GM12865 (cell line): ENCODE measurements at regions not wholly inside any gene's neighbourhood (a gene's known extent, or its start where the extent isn't known, plus 50 kb on each side); places are given as distances from the start of the nearest gene placed in this dataset.

Experiments
- DNase-seq: peaks from one replicate; pipeline ENCODE4 v3.0.0; 2010; ENCODE audit warnings: low read depth
- H3K4me3 ChIP-seq: 2 replicates; pipeline ENCODE4 v1.5.1; 2011; ENCODE audit warnings: mild to moderate bottlenecking, low read depth, low read length, control low read depth
- TF ChIP-seq, protein P1 (sequence below): IDR thresholded peaks from 2 replicates; pipeline ENCODE4 v1.5.1; 2011; ENCODE audit warnings: low read length, control low read depth, low read depth, inconsistent platforms; ENCODE audit not compliant: insufficient read depth; ENCODE audit errors: missing control alignments

DNA sequence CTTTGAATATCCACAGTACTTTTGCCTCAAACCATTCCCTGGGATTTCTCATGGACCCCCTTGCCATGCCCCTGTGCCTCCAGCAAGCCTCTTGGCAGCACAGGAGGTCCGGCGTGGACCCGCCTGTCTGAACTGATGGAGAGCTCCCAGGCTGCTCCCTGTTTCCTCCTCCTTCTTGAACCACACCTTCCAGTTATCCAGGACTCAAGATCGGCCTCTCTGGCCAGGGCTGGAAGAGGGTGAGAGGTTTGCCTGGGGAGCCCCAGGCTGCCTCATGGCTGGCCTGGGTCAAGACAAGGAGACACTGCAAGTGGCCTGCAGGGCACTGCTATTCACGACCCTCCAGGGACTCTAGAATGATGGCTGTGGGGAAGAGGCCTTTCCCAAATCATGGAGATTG lies 93.6 kb upstream of the WASF3 start:
- H3K4me3 ChIP-seq: no peak overlapping the region
- TF ChIP-seq, protein P1, sequence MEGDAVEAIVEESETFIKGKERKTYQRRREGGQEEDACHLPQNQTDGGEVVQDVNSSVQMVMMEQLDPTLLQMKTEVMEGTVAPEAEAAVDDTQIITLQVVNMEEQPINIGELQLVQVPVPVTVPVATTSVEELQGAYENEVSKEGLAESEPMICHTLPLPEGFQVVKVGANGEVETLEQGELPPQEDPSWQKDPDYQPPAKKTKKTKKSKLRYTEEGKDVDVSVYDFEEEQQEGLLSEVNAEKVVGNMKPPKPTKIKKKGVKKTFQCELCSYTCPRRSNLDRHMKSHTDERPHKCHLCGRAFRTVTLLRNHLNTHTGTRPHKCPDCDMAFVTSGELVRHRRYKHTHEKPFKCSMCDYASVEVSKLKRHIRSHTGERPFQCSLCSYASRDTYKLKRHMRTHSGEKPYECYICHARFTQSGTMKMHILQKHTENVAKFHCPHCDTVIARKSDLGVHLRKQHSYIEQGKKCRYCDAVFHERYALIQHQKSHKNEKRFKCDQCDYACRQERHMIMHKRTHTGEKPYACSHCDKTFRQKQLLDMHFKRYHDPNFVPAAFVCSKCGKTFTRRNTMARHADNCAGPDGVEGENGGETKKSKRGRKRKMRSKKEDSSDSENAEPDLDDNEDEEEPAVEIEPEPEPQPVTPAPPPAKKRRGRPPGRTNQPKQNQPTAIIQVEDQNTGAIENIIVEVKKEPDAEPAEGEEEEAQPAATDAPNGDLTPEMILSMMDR: no peak
- no peak for DNase-seq

DNA sequence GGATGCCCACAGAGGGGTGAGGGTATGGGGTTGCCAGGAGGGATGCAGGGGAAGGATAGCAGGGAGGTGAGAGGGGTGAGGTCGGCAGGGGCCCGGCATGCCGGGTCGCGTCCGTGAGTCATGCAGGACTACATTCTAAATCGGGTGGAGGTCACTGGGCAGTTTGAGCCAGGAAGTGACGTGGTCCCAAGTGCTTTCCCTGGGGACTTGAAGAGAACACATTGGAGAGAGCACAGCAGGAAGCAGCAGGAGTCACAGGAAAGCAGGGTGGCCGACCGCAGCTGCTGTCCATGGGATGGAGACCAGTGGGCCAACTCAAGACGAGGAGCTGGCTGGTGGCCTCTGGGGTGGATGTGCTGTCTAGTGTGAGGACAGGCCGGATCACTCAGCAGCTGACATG lies 92.0 kb upstream of the WASF3 start:
- TF ChIP-seq, protein P1: no peak
- no peak for DNase-seq
- no peak overlapping the region for H3K4me3 ChIP-seq

DNA sequence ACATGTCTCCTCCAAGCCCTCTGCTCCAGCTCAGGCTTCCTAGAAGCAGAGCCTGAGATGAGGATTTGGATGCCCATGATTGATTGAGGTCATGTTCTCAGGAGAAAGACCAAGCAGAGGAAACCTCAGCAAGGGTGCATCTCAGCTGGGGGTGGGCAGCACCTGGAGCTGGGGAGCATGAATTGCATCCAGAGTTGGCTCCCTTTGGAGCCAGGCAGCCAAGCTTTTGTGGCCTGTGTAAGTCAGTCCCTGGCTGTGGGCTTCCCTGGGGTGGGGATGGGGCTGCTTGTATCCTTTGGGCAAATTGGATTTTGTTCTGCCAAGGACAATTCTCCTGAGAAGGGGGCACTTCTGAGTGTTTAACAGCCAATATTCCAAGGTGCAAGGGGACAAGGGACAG lies 91.5 kb upstream of the WASF3 start:
- no peak overlapping the region for H3K4me3 ChIP-seq
- TF ChIP-seq, protein P1: no peak
- no peak for DNase-seq

DNA sequence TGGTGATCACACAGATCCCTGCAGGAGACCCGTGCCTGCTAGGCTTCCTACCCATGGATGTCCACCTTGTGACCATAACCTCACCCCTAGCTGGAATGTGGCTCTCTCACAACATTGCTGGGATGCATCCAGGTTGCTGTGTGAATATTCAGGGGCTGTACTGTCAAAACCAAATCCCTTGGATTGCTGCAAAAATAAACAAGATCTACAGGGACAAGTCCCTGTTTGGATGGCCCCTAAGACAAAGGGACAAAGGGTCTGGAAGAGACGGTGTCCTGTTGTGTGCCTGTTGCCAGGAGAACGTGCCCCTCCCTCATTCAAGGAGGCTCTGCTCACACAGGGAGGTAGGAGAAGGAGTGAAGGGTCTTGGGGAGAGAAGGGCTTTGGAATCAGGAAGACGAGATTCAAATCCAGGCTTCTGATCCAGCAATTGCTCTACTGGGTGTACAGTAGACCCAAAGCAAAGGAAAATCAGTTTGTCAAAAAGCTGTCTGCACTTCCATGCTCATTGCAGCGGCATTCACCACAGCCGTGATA lies 89.2 kb upstream of the WASF3 start:
- TF ChIP-seq, protein P1: no peak
- H3K4me3 ChIP-seq: no peak overlapping the region
- no peak for DNase-seq

DNA sequence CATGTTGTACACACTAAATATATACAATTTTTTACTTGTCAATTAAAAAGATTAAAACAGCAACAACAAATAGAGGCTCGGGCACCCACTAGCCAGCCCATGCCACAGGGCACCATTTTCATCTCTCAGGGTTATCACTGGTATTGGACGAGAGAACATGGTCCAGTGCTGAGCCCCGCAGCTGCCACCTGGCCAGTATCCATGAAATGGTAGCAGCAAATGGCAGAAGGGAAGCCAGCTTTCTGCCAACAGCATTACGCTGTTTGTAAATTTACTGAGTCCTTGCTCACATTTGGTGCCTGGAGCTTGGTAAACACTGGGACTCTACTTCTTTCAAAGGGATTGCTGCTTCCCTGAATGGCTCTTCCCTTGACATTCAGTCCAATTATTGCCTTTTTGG lies 87.9 kb upstream of the WASF3 start:
- no peak overlapping the region for H3K4me3 ChIP-seq
- TF ChIP-seq, protein P1: no peak

DNA sequence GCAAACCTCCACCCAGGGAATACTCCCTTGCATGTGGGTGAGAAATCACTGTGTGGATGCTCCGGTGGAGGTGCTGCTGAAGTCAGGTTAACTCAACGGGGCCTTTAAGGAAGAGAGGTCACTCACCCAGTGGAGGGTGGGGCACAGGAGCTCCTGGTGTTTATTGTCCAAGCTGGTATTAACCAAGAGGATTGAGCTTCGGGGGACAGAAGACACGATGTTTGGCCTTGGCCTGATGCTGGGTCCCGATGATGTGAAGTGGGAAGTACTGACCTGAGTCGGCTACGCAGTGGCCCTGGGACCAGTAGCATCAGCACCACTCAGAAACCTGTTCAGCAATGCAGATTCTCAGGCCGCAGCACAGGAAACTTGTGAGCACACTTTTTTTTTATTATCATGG lies 85.7 kb upstream of the WASF3 start:
- TF ChIP-seq, protein P1: no peak
- no peak for DNase-seq
- no peak overlapping the region for H3K4me3 ChIP-seq

More for the DNA sequence above, 87.9 kb upstream of the WASF3 start:
- DNase-seq: no peak

DNA sequence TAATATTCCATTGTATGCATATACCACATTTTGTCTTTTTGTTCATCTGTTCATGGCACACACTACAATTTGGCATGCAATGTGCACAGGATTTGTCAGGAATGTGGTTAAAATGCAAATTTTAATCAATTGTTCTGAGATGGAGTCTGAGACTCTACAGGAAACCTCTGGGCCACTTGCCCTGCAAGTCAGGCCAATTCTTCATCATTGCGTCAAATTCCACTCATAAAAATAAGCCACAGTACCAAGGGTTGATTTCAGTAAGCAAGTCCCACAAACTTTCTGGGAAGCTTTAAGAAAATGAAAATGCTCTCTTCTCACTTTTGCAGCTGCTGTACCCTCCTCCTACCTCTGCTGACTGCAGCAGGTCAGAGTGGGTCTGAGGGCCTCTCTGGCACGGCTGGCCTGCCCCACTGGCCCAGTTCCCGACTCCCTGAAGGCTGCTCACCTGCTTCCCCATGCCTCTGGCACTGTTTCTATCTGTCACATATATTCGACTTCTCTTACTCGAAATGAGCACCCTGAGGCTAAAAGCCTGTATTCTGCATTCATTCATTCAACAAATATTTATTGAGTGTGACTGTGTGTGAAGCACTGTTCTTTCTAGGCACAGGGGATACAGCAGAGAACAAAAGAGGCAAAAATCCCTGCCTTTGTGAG lies 83.8 kb upstream of the WASF3 start:
- DNase-seq: no peak
- no peak overlapping the region for H3K4me3 ChIP-seq
- TF ChIP-seq, protein P1: no peak
